Parathyroid adenoma (tissue), 2 donors: ENCODE measurements at regions not wholly inside any gene's neighbourhood (a gene's known extent, or its start where the extent isn't known, plus 50 kb on each side); places are given as distances from the start of the nearest gene placed in this dataset.
"Not testable (repeated sequence)": the region's sequence is repeated elsewhere in the genome, so short reads cannot be mapped to it uniquely, and the experiment has no call there.

Experiments
- H2AFZ ChIP-seq: fragments of 300-600 bp; sonication (generic); one replicate; pipeline ENCODE4 v1.7.0; 2017; ENCODE audit warnings: antibody characterized with exemption, mild to moderate bottlenecking
- H3K27ac ChIP-seq: fragments of 300-600 bp; sonication (generic); one replicate; pipeline ENCODE4 v1.7.0; 2017
- H3K27me3 ChIP-seq: fragments of 300-600 bp; sonication (generic); one replicate; pipeline ENCODE4 v1.7.0; 2017; ENCODE audit warnings: low read length; ENCODE audit not compliant: control insufficient read depth, insufficient read depth
- H3K36me3 ChIP-seq: fragments of 300-600 bp; sonication (generic); one replicate; pipeline ENCODE4 v1.7.0; 2017; ENCODE audit warnings: low read length; ENCODE audit not compliant: control insufficient read depth, insufficient read depth
- H3K4me1 ChIP-seq: fragments of 300-600 bp; sonication (generic); one replicate; pipeline ENCODE4 v1.7.0; 2017; ENCODE audit warnings: control low read depth
- H3K4me2 ChIP-seq: fragments of 300-600 bp; sonication (generic); one replicate; pipeline ENCODE4 v1.7.0; 2017; ENCODE audit warnings: low read length
- H3K4me3 ChIP-seq: fragments of 300-600 bp; sonication (generic); one replicate; pipeline ENCODE4 v1.7.0; 2017; ENCODE audit warnings: low read depth, low read length
- H3K79me2 ChIP-seq: fragments of 300-600 bp; sonication (generic); one replicate; pipeline ENCODE4 v1.7.0; 2017; ENCODE audit warnings: control low read depth
- H3K9ac ChIP-seq: fragments of 300-600 bp; sonication (generic); one replicate; pipeline ENCODE4 v1.7.0; 2017; ENCODE audit warnings: mild to moderate bottlenecking
- H3K9me3 ChIP-seq: fragments of 300-600 bp; sonication (generic); one replicate; pipeline ENCODE4 v1.7.0; 2017; ENCODE audit warnings: low read length; ENCODE audit not compliant: control insufficient read depth
- CTCF ChIP-seq: fragments of 300-600 bp; sonication (generic); IDR thresholded peaks from one replicate; pipeline ENCODE4 v1.7.0; 2017; ENCODE audit warnings: antibody characterized with exemption, mild to moderate bottlenecking
- donor health status: primary hyperparathyroidism.

DNA sequence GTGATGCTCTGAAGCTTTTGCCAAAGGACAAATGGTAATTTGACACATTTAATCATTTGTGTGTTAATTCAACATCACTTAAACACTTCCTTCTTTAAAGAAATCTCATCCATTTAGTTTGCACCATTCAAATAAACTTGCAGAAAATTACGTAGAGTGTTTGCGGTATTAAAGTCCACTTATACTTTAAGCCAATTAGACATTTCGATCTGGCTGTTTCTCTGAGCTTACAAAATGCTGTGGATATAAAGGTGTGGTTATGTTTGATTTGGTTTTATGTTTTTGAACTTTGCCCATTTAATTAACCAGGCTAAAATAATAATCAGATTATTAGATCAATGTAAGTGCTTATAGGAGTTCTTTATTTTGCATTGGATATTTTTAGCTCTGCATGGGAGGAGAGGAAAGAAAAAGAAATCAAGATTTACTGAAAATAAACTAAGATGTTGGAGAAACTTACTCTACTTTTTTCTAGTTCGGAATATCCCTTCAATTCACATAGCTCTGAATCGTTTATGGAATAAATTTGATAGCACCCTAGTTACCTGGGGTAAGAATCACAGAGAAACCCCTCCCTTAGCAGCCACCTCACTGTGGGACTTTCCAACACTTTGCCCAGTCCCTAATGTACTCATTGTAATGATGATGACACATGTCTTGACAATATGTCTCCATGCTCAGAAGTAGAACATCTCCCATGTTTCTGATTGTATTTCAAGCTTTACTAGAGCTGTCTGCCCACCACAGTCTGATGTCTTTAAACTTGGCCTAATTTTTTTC is 268.0 kb downstream of the BTG1 start:
- no peak for TF ChIP-seq CTCF
- Histone ChIP-seq H3K36me3 (no peaks in the 10 kb centered on the region), H3K9me3 (no peaks in the 10 kb centered on the region), H2AFZ (no peak overlapping the region), H3K27me3 (no peaks in the 10 kb centered on the region), H3K9ac (no peak overlapping the region), H3K4me1 (no peaks in the 10 kb centered on the region), H3K79me2 (no peaks in the 10 kb centered on the region), H3K4me2 (no peak overlapping the region), H3K27ac (no peak overlapping the region), H3K4me3 (no peak overlapping the region)

- Histone ChIP-seq H3K9me3 (no peaks in the 10 kb centered on the region), H3K4me3 (no peak overlapping the region), H3K79me2 (no peaks in the 10 kb centered on the region), H3K36me3 (no peaks in the 10 kb centered on the region), H2AFZ (no peak overlapping the region), H3K4me2 (no peak overlapping the region), H3K27me3 (no peaks in the 10 kb centered on the region), H3K4me1 (no peaks in the 10 kb centered on the region), H3K9ac (no peak overlapping the region), H3K27ac (no peak overlapping the region)
- no peak for TF ChIP-seq CTCF
These were observed 268.6 kb downstream of the BTG1 start for GRCh38 chr12:91877022-91877421.

DNA sequence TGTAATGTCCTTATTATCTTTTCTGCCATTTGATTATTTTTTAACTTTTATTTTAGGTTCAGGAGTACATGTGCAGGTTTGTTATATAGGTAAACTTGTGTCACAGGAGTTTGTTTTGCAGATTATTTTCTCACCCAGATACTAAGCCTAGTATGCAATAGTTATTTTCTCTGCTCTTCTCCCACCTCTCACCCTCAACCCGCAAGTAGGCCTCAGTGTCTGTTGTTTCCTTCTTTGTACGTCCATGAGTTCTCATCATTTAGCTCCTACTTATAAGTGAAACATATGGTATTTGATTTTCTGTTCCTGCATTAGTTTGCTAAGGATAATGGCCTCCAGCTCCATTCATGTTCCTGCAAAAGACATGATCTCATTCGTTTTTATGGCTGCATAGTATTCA is 270.0 kb downstream of the BTG1 start:
- H3K27ac ChIP-seq, H3K4me2 ChIP-seq, H3K4me1 ChIP-seq: not testable (repeated sequence)

GRCh38 chr12:91874086-91874865 is 271.4 kb downstream of the BTG1 start:
- Histone ChIP-seq H3K4me2 (no peak overlapping the region), H2AFZ (no peak overlapping the region), H3K4me1 (no peaks in the 10 kb centered on the region), H3K9ac (no peak overlapping the region), H3K27me3 (no peaks in the 10 kb centered on the region), H3K36me3 (no peaks in the 10 kb centered on the region), H3K79me2 (no peaks in the 10 kb centered on the region), H3K4me3 (no peak overlapping the region), H3K9me3 (no peaks in the 10 kb centered on the region), H3K27ac (no peak overlapping the region)
- no peak for TF ChIP-seq CTCF

More for the DNA sequence above, 270.0 kb downstream of the BTG1 start:
- not testable (repeated sequence) for H3K79me2 ChIP-seq, H2AFZ ChIP-seq, H3K27me3 ChIP-seq, H3K36me3 ChIP-seq, H3K9me3 ChIP-seq, H3K9ac ChIP-seq, H3K4me3 ChIP-seq

- no peak overlapping the region for H3K27ac ChIP-seq
These were observed 273.9 kb downstream of the BTG1 start for GRCh38 chr12:91871751-91872150.

More at GRCh38 chr12:91871751-91872150, 273.9 kb downstream of the BTG1 start:
- Histone ChIP-seq H3K4me3 (no peak overlapping the region), H3K9ac (no peak overlapping the region), H3K27me3 (no peaks in the 10 kb centered on the region), H3K4me2 (no peak overlapping the region), H3K4me1 (no peaks in the 10 kb centered on the region), H2AFZ (no peak overlapping the region), H3K79me2 (no peaks in the 10 kb centered on the region), H3K9me3 (no peaks in the 10 kb centered on the region), H3K36me3 (no peaks in the 10 kb centered on the region)
- no peak for TF ChIP-seq CTCF
